Liver (tissue), 3 donors: ENCODE measurements at regions not wholly inside any gene's neighbourhood (a gene's known extent, or its start where the extent isn't known, plus 50 kb on each side); places are given as distances from the start of the nearest gene placed in this dataset.

ENCODE experiments used
- EGR1 ChIP-seq, 2 donors: IDR thresholded peaks; 2 replicates each; pipeline ENCODE4 v1.6.1; 2016 to 2018; ENCODE audit warnings: antibody characterized with exemption in 2 of 2, low read depth in 2 of 2
- GABPA ChIP-seq, 2 donors: IDR thresholded peaks in 1 of 2; conservative IDR thresholded peaks in 1 of 2; 2 replicates each; pipeline ENCODE4 v1.6.1; 2016; ENCODE audit warnings: antibody characterized with exemption in 2 of 2, mild to moderate bottlenecking in 1 of 2, moderate library complexity in 1 of 2
- JUND ChIP-seq, 2 donors: IDR thresholded peaks; 2 replicates each; pipeline ENCODE4 v1.6.1; 2016; ENCODE audit warnings: antibody characterized with exemption in 2 of 2
- MAX ChIP-seq: IDR thresholded peaks from 2 replicates; pipeline ENCODE4 v1.6.1; 2016; ENCODE audit warnings: antibody characterized with exemption
- NR2F2 ChIP-seq: IDR thresholded peaks from 2 replicates; pipeline ENCODE4 v1.6.1; 2016; ENCODE audit warnings: antibody characterized with exemption
- RAD21 ChIP-seq, 2 donors: IDR thresholded peaks; 2 replicates each; pipeline ENCODE4 v1.6.1; 2016; ENCODE audit warnings: antibody characterized with exemption in 2 of 2, mild to moderate bottlenecking in 2 of 2
- SP1 ChIP-seq: IDR thresholded peaks from 2 replicates; pipeline ENCODE4 v1.6.1; 2018; ENCODE audit warnings: antibody characterized with exemption, mild to moderate bottlenecking
- TAF1 ChIP-seq: conservative IDR thresholded peaks from 2 replicates; pipeline ENCODE4 v1.6.1; 2016; ENCODE audit warnings: antibody characterized with exemption, mild to moderate bottlenecking
- TF ChIP-seq, protein P1 (sequence below): fragments of 150-350 bp; IDR thresholded peaks from 2 replicates; pipeline ENCODE4 v1.5.1; 2017; ENCODE audit warnings: improper control_type of control experiment, low read depth, low read length; ENCODE audit not compliant: missing input control
- TF ChIP-seq, protein P2 (sequence below): IDR thresholded peaks from 2 replicates; pipeline ENCODE4 v1.6.1; 2016; ENCODE audit warnings: antibody characterized with exemption, mild to moderate bottlenecking
- TF ChIP-seq, protein P3 (sequence below): IDR thresholded peaks from 2 replicates; pipeline ENCODE4 v1.6.1; 2016; ENCODE audit warnings: antibody characterized with exemption
- TF ChIP-seq, protein P4 (sequence below): IDR thresholded peaks from 2 replicates; pipeline ENCODE4 v1.6.1; 2016; ENCODE audit warnings: antibody characterized with exemption
- donor health status: healthy.
- donor health status: healthy.

DNA sequence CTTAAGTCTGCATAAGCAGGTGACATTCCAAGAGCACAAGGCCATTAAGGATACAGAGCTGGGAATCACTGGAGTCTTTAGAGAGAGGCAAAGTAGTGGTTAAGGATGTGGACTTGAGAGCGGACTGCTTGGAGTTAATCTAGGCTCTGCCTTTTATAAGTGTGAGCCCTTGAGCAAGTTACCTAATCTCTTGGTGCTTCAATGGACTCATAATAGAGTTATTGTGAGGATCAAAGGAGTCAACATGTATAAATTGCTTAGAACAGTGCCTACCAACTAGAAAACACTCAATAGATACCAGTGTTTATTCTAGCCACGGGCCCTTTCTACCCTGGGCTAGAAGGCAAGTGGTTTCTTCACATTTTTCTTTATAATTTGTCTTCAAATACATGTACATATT is 819.4 kb downstream of the NR2F1-AS1 start:
- TF ChIP-seq EGR1 (IDR thresholded peaks at IDR 0.05; ENCODE audit: low read depth in 2 of 2) (no peak), RAD21 (IDR thresholded peaks at IDR 0.05) (no peak), TAF1 (no peak), JUND (IDR thresholded peaks at IDR 0.05) (no peak), GABPA (IDR thresholded peaks at IDR 0.05 in 1 of 2, conservative IDR thresholded peaks at IDR 0.05 in 1 of 2) (no peak), NR2F2 (no peak), MAX (no peak), SP1 (no peak)
- TF ChIP-seq, protein P1, sequence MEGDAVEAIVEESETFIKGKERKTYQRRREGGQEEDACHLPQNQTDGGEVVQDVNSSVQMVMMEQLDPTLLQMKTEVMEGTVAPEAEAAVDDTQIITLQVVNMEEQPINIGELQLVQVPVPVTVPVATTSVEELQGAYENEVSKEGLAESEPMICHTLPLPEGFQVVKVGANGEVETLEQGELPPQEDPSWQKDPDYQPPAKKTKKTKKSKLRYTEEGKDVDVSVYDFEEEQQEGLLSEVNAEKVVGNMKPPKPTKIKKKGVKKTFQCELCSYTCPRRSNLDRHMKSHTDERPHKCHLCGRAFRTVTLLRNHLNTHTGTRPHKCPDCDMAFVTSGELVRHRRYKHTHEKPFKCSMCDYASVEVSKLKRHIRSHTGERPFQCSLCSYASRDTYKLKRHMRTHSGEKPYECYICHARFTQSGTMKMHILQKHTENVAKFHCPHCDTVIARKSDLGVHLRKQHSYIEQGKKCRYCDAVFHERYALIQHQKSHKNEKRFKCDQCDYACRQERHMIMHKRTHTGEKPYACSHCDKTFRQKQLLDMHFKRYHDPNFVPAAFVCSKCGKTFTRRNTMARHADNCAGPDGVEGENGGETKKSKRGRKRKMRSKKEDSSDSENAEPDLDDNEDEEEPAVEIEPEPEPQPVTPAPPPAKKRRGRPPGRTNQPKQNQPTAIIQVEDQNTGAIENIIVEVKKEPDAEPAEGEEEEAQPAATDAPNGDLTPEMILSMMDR: no peak
- TF ChIP-seq, protein P2, sequence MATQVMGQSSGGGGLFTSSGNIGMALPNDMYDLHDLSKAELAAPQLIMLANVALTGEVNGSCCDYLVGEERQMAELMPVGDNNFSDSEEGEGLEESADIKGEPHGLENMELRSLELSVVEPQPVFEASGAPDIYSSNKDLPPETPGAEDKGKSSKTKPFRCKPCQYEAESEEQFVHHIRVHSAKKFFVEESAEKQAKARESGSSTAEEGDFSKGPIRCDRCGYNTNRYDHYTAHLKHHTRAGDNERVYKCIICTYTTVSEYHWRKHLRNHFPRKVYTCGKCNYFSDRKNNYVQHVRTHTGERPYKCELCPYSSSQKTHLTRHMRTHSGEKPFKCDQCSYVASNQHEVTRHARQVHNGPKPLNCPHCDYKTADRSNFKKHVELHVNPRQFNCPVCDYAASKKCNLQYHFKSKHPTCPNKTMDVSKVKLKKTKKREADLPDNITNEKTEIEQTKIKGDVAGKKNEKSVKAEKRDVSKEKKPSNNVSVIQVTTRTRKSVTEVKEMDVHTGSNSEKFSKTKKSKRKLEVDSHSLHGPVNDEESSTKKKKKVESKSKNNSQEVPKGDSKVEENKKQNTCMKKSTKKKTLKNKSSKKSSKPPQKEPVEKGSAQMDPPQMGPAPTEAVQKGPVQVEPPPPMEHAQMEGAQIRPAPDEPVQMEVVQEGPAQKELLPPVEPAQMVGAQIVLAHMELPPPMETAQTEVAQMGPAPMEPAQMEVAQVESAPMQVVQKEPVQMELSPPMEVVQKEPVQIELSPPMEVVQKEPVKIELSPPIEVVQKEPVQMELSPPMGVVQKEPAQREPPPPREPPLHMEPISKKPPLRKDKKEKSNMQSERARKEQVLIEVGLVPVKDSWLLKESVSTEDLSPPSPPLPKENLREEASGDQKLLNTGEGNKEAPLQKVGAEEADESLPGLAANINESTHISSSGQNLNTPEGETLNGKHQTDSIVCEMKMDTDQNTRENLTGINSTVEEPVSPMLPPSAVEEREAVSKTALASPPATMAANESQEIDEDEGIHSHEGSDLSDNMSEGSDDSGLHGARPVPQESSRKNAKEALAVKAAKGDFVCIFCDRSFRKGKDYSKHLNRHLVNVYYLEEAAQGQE: no peak
- TF ChIP-seq, protein P3, sequence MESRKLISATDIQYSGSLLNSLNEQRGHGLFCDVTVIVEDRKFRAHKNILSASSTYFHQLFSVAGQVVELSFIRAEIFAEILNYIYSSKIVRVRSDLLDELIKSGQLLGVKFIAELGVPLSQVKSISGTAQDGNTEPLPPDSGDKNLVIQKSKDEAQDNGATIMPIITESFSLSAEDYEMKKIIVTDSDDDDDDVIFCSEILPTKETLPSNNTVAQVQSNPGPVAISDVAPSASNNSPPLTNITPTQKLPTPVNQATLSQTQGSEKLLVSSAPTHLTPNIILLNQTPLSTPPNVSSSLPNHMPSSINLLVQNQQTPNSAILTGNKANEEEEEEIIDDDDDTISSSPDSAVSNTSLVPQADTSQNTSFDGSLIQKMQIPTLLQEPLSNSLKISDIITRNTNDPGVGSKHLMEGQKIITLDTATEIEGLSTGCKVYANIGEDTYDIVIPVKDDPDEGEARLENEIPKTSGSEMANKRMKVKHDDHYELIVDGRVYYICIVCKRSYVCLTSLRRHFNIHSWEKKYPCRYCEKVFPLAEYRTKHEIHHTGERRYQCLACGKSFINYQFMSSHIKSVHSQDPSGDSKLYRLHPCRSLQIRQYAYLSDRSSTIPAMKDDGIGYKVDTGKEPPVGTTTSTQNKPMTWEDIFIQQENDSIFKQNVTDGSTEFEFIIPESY: no peak
- TF ChIP-seq, protein P4, sequence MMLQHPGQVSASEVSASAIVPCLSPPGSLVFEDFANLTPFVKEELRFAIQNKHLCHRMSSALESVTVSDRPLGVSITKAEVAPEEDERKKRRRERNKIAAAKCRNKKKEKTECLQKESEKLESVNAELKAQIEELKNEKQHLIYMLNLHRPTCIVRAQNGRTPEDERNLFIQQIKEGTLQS: no peak
